ENCODE measurements at regions not wholly inside any gene's neighbourhood (a gene's known extent, or its start where the extent isn't known, plus 50 kb on each side); places are given as distances from the start of the nearest gene placed in this dataset.

GRCh38 chr4:102437111-102437510 lies 64.0 kb upstream of the NFKB1 start:
- TF ChIP-seq, protein P1, sequence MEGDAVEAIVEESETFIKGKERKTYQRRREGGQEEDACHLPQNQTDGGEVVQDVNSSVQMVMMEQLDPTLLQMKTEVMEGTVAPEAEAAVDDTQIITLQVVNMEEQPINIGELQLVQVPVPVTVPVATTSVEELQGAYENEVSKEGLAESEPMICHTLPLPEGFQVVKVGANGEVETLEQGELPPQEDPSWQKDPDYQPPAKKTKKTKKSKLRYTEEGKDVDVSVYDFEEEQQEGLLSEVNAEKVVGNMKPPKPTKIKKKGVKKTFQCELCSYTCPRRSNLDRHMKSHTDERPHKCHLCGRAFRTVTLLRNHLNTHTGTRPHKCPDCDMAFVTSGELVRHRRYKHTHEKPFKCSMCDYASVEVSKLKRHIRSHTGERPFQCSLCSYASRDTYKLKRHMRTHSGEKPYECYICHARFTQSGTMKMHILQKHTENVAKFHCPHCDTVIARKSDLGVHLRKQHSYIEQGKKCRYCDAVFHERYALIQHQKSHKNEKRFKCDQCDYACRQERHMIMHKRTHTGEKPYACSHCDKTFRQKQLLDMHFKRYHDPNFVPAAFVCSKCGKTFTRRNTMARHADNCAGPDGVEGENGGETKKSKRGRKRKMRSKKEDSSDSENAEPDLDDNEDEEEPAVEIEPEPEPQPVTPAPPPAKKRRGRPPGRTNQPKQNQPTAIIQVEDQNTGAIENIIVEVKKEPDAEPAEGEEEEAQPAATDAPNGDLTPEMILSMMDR (IDR thresholded peaks at IDR 0.05; ENCODE audit: extremely low read depth in 1 of 2, insufficient read depth in 1 of 2, low read depth in 1 of 2, low read length in 2 of 2), result no peak
- TF ChIP-seq POLR2A (IDR thresholded peaks at IDR 0.05; ENCODE audit: low read depth, low read length) (no peak), POLR2AphosphoS5 (IDR thresholded peaks at IDR 0.05; ENCODE audit: insufficient read depth, low read depth, low read length) (no peak), EZH2 (IDR thresholded peaks at IDR 0.05; ENCODE audit: borderline replicate concordance, low read depth, low read length, severe bottlenecking) (no peak)
